ENCODE measurements at regions not wholly inside any gene's neighbourhood (a gene's known extent, or its start where the extent isn't known, plus 50 kb on each side); places are given as distances from the start of the nearest gene placed in this dataset.
"Not testable (repeated sequence)": the region's sequence is repeated elsewhere in the genome, so short reads cannot be mapped to it uniquely, and the experiment has no call there.

DNA sequence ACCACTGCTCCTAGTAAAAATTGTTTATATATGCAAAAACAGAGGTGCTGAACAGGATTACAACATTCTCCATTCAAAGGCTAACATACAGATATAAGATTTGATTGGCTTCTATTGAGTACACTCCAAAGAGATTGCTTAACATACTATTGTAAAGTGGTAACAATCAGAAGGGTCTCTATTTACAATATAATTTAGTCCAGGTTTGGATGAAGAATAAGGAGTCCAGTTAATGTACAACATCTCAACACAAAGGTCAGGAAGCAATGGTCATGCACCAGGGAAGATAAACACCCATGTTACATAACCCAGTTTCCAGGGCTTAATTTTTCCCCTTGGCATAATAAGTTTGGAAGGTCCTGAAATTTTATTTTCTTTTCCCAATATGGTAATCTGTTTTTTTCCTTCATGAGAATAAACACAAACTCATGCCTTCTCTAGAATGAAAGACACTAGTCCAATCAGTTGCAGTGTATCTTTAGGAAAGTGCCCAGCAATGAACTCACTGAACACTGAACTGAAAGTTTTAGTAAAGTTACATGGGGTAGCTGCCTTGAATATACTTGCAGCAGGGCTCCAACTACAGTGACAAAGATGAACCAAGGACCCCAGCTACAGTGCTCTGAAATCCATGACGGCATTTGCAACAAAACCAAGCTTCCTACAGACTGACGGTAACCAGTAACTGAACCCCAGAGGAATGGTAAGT is 255.3 kb upstream of the GJE1 start:
- DNase-seq = no peak

- DNase-seq = no peak
These were observed 257.7 kb upstream of the GJE1 start for GRCh38 chr6:141874930-141875602.

- not testable (repeated sequence) for DNase-seq
These were observed 263.2 kb upstream of the GJE1 start for GRCh38 chr6:141869509-141869908.

DNA sequence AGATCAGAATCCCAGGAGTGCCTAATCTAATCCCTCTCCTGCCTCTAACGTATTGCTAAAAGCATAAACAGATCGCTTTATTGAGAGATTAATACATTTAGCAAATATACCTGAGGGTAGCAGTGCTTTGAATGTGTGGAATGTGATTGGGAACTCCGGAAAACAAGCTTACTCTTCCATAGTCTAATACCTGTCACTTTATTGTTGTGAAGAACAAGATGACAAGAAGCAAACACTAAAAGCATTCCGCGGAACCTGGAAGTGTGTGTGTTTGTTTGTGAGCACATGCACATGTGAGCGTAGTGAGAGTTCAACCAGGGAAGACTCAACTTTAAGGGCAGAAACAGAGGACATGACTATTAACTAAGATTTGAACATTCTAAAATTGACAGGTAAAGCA is 265.0 kb upstream of the GJE1 start:
- DNase-seq = no peak

GRCh38 chr6:141866731-141867497 is 265.8 kb upstream of the GJE1 start:
- DNase-seq = no peak

DNA sequence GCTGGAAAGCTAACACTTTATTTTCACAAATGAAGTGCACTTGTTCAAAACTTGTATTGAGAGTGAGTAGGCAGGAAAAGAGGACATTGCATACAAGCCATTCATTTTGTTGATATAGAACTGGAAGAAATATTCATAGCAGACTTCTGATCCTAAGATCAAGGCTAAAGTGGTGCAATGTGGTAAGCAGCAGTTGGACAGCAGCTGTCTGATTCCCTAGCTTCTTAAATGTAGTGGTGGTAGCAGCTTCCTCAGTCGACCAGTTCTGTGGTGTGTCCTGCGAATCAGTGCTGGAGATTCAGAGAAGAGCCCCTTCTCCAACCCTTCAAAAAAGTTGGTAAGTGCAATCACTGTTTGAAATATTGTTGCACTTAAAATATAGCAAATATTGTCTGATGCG is 281.7 kb upstream of the GJE1 start:
- no peak for DNase-seq

DNA sequence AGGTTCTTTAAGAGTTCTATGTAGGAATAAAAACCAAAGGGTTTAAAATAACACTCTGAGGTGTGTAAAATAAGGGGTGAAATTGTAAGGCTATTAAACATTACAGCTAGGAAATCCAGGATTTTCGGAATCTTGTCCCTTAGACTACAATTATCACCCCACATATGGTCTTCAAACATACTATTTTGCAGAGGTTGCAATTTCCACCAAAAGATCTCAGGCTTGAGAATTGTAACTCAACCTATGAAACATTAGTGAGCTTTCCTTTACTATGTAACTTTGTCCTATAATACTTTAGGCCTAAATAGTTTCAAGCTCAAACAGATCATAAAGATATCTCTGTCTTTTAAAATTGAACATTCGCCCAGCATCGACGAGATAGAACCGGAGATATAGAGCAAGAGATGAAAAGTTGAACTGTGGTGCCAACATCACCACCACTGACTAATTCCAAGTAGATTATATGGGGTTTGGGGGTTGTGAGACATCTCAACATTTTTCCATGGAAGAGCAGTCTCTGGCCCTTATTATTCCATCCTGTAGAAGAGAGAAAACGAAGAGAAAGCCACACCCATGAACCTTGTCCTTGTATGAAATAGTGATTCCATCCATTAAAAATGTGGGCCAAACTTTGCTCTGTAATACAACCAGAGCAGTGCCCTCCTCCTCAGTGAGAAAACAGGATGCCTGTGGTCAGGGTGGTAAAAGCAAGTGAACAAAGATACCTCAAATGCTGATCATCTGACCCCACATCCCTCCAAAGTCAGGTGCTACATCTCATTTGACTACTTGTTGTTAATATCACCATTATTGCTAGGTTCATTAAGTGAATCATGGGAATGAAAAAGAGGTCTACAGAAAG is 284.5 kb upstream of the GJE1 start:
- peak; percentile 2 for DNase-seq

GRCh38 chr6:141846639-141847038 is 286.1 kb upstream of the GJE1 start:
- no peak for DNase-seq

- no peak for DNase-seq
These were observed 289.4 kb upstream of the GJE1 start for GRCh38 chr6:141843178-141843834.

- DNase-seq = no peak
These were observed 299.6 kb upstream of the GJE1 start for GRCh38 chr6:141833001-141833655.

DNA sequence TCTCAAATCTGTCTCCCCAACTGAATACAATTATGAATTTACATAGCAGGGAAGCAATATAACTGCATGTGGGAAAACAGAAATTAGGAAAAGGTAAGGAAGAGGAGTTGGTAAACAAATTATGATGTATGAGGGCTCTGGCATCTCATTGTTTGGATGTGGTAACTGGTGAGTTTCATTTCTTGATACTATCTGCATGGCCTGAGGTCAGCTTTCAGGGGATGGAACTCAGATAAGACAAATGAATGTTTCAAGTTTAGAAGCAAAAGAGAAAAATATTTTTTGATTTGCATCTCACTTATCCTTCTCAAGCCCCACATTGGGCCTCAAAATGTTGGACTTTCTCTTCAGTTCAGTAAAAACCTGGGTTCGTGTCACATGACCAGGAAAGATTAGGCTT is 302.2 kb upstream of the GJE1 start:
- DNase-seq = no peak

GRCh38 chr6:141829566-141830360 is 303.0 kb upstream of the GJE1 start:
- no peak for DNase-seq

GRCh38 chr6:141824350-141824749 is 308.4 kb upstream of the GJE1 start:
- DNase-seq = no peak

GRCh38 chr6:141815039-141815438 is 317.7 kb upstream of the GJE1 start:
- DNase-seq = not testable (repeated sequence)

DNA sequence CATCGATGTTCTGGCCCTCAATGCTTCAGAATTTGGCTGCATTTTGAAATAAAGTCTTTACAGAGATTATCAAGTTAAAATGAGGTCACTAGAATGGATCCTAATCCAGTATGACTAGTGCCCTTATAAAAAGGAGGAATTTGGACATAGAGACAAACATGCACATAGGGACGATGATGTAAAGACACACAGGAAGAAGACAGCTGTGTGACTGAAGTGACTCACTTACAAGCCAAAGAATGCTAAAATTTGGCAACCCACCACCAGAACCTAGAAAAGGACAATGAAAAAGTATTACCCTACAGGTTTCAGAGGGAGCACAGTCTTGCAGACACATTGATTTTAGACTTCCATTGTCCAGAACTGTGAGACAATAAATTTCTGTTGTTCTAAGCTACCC is 322.8 kb upstream of the GJE1 start:
- DNase-seq = no peak

DNA sequence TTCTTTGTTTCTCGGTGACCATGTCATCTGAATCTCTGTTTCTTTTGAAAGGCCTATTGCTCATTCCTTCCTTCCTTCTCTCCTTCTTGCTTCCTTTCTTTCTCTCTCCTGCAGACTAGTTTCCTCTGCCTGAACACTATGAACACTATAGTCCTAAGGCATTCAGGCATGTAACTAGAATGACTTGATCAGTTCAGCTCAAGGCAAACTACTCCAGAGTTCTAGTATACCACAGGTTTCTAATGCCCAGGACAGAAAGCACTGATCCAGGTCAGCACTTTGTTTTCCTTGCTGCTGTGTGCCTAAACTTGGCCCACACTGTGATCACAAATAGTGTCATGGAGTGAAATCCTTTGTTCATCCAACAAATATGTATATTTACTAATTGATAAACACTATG is 324.1 kb upstream of the GJE1 start:
- DNase-seq = no peak

DNA sequence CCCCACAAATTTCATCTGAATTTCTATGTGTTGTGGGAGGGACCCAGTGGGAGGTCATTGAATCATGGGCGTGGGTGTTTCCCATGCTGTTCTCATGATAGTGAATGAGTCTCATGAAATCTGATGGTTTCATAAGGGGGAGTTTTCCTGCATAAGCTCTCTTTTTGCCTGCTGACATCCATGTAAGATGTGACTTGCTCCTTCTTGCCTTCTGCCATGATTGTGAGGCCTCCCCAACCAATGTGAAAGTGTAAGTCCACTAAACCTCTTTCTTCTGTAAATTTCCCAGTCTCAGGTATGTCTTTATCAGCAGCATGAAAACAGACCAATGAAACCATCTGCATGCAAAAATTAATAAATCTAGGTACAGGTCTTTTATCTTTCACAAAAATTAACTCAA is 331.8 kb upstream of the GJE1 start:
- not testable (repeated sequence) for DNase-seq

GRCh38 chr6:141790921-141791320 is 341.8 kb upstream of the GJE1 start:
- DNase-seq = no peak

DNA sequence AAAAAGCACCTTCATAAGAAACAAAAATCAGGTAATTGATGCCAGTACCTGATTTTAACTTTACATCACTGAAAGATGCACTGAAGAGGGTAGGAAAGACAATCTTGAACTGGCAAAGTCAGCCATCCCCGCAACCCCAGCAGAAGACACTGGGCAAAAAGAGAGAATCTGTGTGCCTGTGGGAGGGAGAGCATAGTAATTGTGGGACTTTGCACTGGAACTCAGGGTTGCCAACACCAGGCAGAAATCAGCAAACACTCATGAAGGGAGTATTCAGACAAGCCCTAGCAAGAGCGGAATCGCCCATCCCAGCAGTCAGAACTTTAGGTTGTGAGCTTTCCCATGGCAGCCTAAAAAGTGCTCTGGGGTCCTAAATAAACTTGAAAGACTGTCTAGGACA is 344.6 kb upstream of the GJE1 start:
- no peak for DNase-seq

DNA sequence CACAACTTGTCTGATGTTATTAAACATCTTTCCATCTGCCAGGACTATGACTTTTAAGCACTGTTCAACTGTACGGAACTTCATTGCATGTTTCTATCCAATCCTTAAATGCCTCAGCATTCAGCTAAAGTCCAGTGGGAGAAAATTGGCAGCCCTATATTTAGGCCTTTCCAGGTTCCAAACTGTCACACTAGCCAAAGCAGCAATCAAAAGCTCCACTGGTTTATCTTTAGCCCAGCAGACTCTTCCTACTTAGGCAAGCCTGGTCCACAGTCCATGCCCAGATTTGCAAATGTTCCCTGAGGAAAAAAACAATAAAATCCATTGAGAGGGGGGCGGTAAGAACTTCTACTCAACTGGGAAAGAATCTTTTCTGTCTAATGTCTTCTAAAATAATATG is 349.1 kb upstream of the GJE1 start:
- no peak for DNase-seq

GRCh38 chr6:141780296-141780695 is 352.4 kb upstream of the GJE1 start:
- DNase-seq = no peak
